Glutamatergic neuron (in vitro differentiated cells): ENCODE measurements at regions not wholly inside any gene's neighbourhood (a gene's known extent, or its start where the extent isn't known, plus 50 kb on each side); places are given as distances from the start of the nearest gene placed in this dataset.

Source experiments
- DNase-seq: peaks from one replicate; pipeline ENCODE4 v3.0.0; 2022
- H3K27ac Mint-ChIP-seq: one replicate; pipeline ENCODE4 v1.8.0; 2020; ENCODE audit warnings: mild to moderate bottlenecking, mixed read lengths, inconsistent platforms; ENCODE audit not compliant: unreplicated experiment
- H3K27me3 Mint-ChIP-seq: one replicate; pipeline ENCODE4 v1.8.0; 2020; ENCODE audit warnings: mild to moderate bottlenecking, moderate library complexity, mixed read lengths, inconsistent platforms; ENCODE audit not compliant: unreplicated experiment
- H3K36me3 Mint-ChIP-seq: one replicate; pipeline ENCODE4 v1.8.0; 2020; ENCODE audit warnings: mild to moderate bottlenecking, mixed read lengths, inconsistent platforms; ENCODE audit not compliant: unreplicated experiment
- H3K4me1 Mint-ChIP-seq: one replicate; pipeline ENCODE4 v1.8.0; 2020; ENCODE audit warnings: mild to moderate bottlenecking, low read depth, mixed read lengths, inconsistent platforms; ENCODE audit not compliant: unreplicated experiment
- H3K4me3 Mint-ChIP-seq: one replicate; pipeline ENCODE4 v1.8.0; 2020; ENCODE audit warnings: mild to moderate bottlenecking, mixed read lengths, inconsistent platforms; ENCODE audit not compliant: unreplicated experiment
- H3K9me3 Mint-ChIP-seq: one replicate; pipeline ENCODE4 v1.8.0; 2020; ENCODE audit warnings: mild to moderate bottlenecking, moderate library complexity, mixed read lengths, inconsistent platforms; ENCODE audit not compliant: unreplicated experiment
- CTCF ChIP-seq: fragments of 200-600 bp; sonication (generic); IDR thresholded peaks from one replicate; pipeline ENCODE4 v1.5.0; 2021; ENCODE audit not compliant: partially characterized antibody, unreplicated experiment

DNA sequence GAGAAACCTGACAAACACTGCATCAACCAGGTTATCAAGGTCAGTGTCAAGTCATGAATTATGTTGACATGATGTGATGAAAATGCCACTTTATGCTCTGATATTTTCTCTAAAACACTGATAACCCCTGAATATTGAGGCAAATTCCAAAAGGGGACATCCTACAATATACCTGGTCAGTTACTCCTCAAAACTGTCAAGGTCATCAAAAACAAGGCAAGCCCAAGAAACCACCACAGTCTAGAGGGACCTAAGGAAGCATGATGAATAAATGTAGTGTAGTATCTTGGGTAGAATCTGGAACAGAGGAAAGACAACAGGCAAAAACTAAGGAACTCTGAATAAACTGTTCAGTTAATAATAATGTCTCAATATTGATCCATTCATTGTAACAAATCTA is 275.3 kb upstream of the THRB start:
- DNase-seq = no peak
- no peak overlapping the region for H3K27ac Mint-ChIP-seq
- peaks cover 4% of the 10 kb centered on the region for H3K4me1 Mint-ChIP-seq
- H3K9me3 Mint-ChIP-seq = no peaks in the 10 kb centered on the region
- no peaks in the 10 kb centered on the region for H3K27me3 Mint-ChIP-seq
- no peak for TF ChIP-seq CTCF
- no peak overlapping the region for H3K4me3 Mint-ChIP-seq
- H3K36me3 Mint-ChIP-seq = no peaks in the 10 kb centered on the region

DNA sequence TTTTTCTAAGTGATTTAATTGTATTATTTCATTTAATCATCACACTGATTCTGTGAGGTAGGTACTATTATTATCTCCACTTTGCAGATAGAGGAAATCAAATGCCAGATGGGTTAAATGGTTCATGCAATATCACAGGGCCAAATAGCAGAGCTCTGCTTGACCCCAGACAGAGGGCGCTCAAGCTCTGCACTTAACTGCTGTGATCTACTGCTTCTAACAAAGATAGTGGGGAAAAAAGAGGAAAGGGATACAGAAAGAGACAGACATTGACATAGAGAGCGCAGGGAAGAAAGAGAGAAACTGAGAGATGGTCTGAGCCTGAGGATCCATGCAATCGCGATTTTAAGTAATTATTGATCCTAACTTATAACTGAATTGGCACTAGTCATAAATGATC is 279.1 kb upstream of the THRB start:
- Mint-ChIP-seq H3K27ac (no peak overlapping the region), H3K27me3 (no peaks in the 10 kb centered on the region), H3K4me1 (peaks cover 4% of the 10 kb centered on the region), H3K36me3 (no peaks in the 10 kb centered on the region), H3K4me3 (no peak overlapping the region), H3K9me3 (no peaks in the 10 kb centered on the region)
- peak; percentile 79 for DNase-seq
- TF ChIP-seq CTCF = peak; percentile 55

- TF ChIP-seq CTCF = no peak
- Mint-ChIP-seq H3K9me3 (peaks cover 3% of the 10 kb centered on the region), H3K4me3 (no peak overlapping the region), H3K27ac (no peak overlapping the region), H3K4me1 (no peaks in the 10 kb centered on the region), H3K36me3 (peaks cover 15% of the 10 kb centered on the region), H3K27me3 (no peaks in the 10 kb centered on the region)
- DNase-seq = no peak
These were observed 286.3 kb upstream of the THRB start for GRCh38 chr3:24780991-24781390.

DNA sequence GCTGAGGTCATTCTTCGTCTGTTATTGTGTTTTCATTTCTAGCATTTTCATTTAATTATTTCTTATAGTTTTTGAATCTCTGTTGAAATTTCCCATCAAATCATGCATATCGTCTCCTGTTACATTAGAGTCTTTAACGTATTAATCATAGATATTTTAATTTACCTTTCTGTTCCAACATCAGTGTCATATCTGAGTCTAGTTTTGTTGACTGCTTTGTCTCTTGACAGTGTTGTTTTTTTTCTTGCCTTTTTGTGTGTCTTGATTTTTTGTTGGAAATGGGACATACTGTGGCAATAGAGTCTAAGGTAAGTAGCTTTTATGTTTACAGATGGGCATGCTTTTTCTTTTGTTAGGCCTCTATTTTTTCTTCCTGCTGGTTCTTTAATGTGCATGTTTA is 286.8 kb upstream of the THRB start:
- DNase-seq = no peak
- H3K4me3 Mint-ChIP-seq = no peak overlapping the region
- peaks cover 15% of the 10 kb centered on the region for H3K36me3 Mint-ChIP-seq
- no peaks in the 10 kb centered on the region for H3K4me1 Mint-ChIP-seq
- H3K9me3 Mint-ChIP-seq = peaks cover 3% of the 10 kb centered on the region
- no peak for TF ChIP-seq CTCF
- H3K27ac Mint-ChIP-seq = no peak overlapping the region
- no peaks in the 10 kb centered on the region for H3K27me3 Mint-ChIP-seq

GRCh38 chr3:24793896-24794295 is 299.2 kb upstream of the THRB start:
- H3K4me3 Mint-ChIP-seq = no peak overlapping the region
- no peak overlapping the region for H3K27ac Mint-ChIP-seq
- no peak for DNase-seq
- H3K27me3 Mint-ChIP-seq = no peaks in the 10 kb centered on the region
- H3K4me1 Mint-ChIP-seq = no peaks in the 10 kb centered on the region
- no peaks in the 10 kb centered on the region for H3K36me3 Mint-ChIP-seq
- no peaks in the 10 kb centered on the region for H3K9me3 Mint-ChIP-seq
- TF ChIP-seq CTCF = no peak
